Suppressor macrophage treated with lipopolysaccharide for 1 hour (primary cell): ENCODE measurements at regions not wholly inside any gene's neighbourhood (a gene's known extent, or its start where the extent isn't known, plus 50 kb on each side); places are given as distances from the start of the nearest gene placed in this dataset.
A peak's percentile ranks its signal among the peaks of the same experiment; 100 is the strongest.

Experiments
- DNase-seq, 3 donors: peaks; one replicate each; pipeline ENCODE4 v3.0.0-alpha.2; 2020 to 2022

DNA sequence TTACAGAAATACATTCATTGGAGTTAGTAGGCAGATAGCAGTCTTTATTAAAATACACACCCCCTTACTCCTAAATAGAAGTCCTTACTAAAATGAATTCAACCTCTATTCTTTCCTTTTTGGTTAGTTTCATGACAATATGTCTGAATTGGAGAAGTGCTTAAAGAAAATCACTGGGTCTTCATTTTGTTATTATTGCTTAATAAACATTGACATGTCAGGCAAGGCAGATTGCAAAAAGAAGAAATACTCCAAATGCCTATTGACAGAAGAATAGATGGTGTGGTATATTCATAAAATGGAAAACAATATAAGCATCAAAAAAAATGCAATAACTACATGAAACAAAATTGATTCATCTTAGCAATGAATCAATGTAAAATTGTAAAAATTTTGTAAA is 135.5 kb downstream of the TMEM26 start:
- peak in 1 of 3 donors; percentile 22 for DNase-seq

DNA sequence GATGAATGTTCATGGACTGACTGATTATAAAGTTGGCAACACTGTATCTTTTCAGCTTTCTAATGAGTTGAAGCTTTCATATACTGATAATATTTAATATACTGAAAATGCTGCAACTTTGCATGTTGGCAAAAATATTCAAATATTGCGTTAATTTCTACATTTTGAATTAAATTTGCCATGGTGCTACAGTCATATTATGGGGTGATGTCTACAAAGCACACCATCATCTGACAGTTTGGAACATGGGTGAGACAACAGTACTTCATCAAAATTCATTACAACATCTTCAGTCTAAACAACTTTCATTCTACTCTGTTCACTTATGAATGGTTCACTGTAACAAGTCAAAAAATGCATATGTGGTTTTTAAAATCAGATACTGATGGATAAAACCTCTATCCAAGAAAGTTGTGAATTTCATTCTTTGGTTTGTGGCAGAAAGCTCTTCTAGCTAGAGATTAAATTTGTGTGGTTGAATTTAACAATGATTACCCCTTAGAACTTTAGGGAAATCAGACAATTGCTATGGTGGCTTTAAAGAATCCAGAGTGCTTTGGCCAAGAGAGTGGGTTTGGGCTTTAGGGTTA is 136.4 kb downstream of the TMEM26 start:
- DNase-seq, result no peak

DNA sequence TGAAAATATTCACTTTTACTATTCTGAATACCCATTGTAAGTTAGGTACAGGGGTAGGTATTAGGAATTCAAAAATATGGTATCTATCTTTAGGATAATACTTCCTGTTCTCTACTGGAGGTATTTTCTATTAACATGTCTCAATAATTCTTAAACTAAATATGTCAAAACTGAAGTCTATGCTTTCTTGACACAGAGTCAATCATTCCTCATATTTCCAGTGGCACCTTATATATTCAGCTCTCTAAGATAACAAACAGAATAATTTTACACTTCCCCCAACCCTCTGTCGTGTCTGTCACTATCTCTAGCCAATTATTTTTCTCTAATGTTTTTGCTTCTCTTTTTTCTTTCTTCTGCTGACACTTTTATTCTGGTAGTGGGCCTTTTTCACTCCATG is 138.9 kb downstream of the TMEM26 start:
- DNase-seq, result no peak

DNA sequence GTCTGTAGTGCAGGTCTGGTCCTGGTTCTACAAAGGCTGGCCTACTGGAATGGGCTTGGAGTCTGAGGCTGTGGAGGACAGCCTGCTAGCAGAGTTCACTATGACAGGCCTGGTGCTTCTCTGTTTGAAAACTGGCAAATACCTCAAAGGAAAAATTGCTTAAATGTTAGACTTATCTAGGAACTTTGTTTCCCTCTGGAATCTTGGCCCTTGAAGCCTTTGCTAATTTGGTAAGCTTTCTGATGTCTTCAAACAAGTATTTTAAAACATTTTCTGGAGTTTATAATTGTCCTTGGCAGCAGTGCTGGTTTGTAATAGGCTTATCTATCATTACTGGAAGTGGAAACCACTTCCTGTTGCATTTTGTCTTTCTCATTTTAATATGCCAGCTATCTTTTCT is 139.7 kb downstream of the TMEM26 start:
- DNase-seq, result no peak

DNA sequence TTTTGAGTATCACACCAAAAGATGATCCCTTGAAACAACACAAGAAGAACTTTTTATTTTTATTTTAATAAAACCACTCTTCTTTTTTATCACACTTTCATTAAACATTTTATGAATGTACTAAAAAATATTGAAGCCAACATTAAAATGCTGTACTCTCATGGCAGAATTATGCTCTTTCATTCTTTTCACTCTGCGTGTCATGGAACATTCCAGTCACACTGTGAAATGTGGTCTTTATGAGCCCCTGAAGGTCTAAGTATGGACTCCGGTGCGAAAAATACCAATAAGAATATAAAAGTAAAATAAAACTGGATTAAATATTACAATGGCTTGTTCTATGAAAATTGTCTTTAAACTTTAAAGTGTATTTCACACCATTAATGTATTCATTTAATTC is 148.4 kb downstream of the TMEM26 start:
- no peak for DNase-seq

DNA sequence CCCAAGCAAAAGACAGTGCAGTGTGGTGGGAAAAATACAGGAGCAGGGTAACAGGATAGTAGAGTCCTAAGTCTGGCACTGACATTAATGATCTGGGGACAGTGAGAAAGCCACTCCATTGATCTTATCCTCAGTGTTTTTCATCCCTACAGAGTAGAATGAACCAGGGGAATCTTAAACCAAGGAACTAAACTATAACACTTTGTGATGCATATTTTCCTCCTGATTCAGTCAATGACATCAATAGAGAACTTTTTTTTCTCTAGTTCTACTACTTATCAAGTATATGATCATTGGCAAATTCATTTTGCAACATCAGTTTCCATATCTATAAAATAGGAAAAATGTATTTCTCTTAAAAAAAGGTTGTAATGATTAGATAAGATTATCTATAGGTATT is 151.1 kb downstream of the TMEM26 start:
- DNase-seq, result no peak

DNA sequence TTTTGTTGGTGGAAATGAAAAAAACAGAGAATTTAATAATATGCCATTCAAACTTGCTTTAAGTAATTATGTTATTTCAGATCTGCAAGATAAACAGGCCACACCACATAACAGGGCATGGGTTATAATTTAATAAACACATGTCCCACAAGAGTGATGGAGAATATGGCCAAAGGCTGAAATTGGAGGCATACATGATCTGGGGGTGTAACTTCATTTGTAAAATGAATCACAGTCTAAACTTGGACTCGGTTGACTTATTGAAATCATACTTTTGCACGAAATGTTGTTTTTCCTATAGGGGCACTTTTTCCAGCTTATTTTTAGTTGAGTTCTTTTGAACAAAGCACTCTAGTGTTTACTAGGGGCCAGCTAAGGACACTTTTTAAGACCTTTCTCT is 151.6 kb downstream of the TMEM26 start:
- DNase-seq, result no peak

DNA sequence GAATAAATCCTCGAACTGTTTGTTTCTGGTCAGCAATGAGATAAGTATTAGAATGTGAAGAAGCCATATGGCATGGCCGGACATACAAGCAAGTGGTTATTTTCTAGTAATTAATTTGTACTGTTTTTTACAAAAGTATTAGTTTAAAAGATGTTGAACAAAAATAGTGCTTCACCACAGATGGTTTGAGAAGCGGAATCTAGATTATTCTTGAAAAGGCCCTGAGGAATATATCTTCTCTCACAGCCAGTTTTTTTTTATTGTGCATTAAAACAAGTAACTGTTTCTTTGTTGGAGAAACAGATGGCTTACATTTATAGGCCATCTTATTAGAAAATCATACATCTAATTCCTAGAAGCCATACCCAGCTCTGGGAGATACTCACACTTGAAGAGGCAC is 153.3 kb downstream of the TMEM26 start:
- no peak for DNase-seq

DNA sequence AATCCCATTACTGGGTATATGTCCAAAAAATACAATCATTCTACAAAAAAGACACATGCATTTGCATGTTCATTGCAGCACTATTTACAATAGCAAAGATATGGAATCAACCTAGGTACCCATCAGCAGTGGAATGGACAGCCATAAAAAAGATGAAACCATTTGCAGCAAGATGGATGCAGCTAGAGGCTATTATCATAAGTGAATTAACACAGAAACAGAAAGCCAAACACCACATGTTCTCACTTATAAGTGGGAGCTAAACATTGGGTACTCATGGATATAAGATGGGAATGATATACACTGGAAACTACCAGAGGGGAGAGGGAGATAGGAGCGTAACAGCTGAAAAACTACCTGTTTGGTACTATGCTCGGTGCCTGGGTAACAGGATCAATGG is 154.0 kb downstream of the TMEM26 start:
- no peak for DNase-seq

DNA sequence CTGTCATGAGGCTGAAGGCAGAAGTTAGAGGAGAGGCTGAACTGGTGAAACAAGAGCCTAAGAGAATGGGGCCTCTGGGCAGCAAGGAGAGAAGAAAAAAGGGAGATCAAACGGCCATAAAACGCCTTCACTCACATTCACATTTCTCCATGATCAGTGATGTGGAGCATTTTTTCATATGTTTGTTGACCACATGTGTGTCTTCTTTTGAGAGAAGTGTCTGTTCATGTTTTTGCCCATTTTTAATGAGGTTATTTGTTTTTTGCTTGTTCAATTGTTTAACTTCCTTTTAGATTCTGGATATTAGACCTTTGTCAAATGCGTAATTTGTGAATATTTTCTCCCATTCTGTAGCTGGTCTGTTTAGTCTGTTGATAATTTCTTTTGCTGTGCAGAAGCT is 155.0 kb downstream of the TMEM26 start:
- no peak for DNase-seq

DNA sequence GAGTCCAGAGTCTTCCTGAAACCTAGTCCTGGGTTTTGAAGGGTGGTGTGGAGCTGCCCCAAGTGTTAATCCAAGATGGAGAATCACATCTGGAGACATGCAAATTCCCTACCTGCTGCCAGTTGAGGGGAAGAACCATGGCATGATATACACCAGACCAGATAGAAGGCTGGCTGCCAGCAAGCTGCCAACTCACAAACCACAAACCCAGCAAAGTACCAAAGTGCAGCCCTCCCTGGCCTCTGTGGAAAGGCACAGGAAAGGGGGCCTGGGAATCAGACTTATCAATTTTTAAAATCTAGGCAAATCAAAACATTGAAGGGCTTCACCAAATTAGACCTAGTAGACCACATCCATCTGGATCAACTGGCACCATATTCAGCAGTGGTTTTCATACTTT is 157.0 kb downstream of the TMEM26 start:
- no peak for DNase-seq

DNA sequence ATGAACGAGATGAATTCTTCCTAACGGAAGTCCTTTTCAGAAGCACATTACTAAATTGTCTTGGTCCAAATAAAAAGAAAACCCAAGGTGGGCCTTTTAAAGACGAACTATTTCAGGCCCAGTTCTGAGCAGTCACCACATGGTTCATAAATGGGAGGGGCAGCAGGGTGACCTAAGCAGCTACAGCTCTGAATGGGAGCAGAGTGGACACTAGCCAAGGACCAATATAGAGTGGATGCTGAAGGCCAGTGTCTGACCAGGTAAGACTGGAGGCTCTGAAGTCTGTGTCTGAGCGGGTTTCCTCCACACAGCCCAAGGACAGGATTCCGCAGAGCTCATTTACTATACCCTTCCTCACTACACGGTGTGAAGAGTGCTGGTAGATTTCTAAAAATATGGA is 159.1 kb downstream of the TMEM26 start:
- DNase-seq, result no peak

DNA sequence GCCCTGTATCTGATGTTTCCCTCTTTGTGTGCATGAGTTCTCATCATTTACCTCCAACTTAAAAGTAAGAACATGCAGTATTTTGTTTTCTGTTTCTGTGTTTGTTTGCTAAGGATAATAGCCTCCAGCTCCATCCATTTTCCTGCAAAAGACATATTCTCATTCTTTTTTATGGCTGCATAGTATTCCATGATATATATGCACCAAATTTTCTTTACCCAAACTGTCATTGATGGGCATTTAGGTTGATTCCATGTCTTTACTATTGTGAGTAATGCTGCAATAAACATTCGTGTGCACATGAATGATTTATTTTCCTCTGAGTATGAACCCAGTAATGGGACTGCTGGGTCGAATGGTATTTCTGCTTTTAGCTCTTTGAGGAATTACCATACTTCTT is 163.4 kb downstream of the TMEM26 start:
- DNase-seq, result no peak

DNA sequence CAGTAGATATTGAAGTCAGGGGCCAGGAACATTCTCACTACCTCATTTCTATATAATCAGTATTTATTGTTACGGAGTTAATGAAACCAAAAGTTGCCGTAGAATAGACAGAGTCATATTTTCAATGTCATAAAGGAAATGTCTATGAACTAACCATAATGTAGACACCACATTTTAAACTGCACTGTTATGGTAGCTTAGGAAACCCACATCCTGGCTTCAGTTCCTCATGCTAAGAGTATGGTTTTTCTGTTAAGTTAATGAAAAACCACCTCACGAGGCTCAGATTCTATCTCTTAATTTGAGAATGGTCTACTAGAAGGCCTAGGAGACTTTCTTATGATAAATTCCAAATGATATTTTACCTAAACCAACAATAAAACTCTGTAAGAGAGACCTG is 166.5 kb downstream of the TMEM26 start:
- peak; percentile 17 to 60 (median 53) for DNase-seq

DNA sequence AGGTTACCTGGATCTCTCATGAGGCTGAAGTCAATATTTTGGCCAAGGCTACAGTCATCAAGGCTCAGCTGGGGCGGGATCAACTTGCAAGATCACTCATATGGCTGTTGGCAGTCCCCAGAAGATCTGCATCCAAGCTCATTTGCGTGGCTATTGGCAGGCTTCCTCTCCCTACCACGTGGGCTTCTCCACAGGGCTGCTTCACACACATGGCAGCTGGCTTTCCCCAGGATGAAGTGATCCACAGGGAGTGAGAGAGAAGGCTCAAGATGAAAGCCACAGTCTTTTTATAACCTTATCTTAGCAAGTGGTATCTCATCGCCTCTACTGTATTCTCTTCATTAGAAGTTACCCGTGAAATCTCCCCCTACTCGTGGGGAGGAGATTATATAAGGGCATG is 167.4 kb downstream of the TMEM26 start:
- no peak for DNase-seq

DNA sequence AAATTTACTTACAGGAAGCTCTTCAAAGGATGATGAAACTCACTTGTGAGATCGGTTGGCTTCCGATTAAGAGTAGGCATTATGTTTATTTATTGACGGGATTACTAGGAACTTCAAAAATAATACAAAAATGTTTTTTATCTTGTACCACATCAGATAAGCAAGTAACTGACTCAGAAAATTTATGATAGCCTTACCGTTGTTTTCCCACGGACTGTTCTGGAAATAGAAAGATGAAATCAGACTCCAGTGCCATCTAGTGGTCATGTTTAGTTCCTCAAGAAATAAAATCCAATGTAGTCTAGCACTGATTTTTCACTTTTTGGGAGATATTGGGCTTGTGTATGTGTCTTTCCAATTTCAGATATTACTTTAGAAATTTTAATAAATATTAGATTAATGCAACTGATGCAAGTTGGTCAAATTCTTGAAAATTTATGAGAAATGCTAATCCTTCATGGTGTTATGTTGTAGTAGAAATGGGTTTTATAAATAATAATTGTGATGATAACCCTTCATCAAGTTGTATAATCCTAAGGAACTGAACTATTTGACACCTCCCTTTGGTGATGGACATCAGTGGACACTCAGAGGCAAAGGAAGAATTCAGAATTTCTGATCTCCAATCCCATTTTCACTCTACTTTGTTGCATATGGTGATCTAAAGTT is 168.8 kb downstream of the TMEM26 start:
- peak; percentile 68 to 86 (median 75) for DNase-seq

DNA sequence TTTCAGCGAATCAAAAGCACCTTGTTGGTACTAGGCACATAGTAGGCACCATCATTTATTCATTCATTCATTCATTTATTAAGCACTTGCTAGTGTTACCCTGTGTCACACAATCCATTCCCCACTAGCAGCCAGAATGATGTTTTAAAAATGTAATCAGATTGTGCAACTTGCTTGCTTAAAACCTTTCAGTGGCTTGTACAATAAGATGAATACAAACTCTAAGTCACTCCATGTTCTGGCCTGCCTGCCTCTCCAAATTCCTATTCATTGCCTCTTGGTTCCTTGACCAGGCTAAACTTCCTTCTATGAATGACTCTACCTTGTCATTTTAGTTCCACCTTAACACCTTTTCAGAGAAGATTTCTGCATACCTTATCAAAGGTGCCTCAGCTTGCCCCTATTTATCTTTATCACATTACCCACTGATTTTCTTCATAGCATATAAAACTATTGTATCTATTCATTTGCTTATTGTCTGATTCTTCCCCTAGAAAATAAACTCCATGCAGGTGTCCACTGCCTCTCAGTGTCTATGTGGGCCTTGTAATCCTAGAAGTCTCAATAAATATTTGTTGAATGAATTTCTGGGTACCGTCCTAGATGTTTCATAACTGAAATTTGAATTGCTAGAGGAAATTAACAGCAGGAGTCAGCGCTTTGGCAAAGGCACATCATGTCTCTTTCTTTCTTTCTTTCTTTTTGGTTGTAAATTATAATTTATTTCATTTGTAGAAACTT is 169.5 kb downstream of the TMEM26 start:
- no peak for DNase-seq

DNA sequence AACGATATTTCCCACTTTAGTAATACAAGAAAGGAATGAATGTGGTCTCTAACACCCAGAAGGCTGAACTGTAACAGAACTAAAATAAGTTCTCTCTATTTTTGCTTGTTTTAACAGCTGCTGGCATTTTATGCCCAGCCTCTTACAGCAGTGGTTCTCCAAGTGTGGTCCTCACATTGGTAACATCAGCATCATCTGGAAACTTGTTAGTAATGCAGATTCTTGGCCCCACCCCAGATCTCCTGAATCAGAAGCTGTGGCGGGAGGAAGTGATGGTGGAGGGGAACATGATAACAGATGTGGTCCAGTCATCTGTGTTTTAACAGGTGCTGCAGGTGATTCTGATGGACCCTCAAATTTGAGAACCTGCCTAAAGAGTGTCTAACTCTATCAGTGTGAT is 170.1 kb downstream of the TMEM26 start:
- DNase-seq, result no peak

DNA sequence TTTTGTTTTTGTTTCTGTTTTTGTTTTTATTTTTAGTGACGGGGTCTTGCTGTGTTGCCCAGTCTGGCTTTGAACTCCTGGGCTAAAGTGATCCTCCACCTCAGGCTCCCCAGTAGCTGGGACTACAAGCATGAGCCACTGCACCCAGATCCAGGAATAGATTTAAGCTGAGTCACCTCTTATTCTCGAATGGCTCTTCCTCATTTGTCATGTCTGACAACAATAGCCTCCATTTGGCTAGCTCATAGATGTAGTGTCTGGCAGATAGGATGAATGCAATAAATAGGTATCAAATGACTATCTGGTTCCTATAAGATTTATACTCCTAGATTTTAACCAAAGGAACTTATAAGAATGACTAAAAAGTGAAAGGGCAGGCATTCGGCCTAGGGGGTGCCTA is 172.9 kb downstream of the TMEM26 start:
- peak; percentile 27 to 53 (median 52) for DNase-seq

DNA sequence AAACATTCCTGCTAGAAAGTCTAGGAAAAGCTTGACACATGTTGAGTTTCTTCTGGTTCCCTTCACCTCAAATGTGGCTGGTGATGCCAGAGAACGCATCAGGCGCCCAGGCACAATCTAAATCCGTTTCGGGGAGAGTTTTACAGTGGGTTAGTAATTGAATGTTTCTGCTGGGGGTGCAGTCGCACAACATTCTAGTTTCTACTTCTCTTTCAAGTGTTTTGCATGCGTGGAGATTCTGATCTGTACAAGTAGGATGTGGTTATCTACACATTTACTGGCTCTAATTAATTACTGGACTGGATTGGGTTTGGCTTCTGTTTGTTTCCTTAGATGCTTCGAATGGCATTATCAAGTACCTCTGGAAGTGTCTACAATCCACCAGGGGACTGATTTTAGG is 173.8 kb downstream of the TMEM26 start:
- DNase-seq, result no peak

DNA sequence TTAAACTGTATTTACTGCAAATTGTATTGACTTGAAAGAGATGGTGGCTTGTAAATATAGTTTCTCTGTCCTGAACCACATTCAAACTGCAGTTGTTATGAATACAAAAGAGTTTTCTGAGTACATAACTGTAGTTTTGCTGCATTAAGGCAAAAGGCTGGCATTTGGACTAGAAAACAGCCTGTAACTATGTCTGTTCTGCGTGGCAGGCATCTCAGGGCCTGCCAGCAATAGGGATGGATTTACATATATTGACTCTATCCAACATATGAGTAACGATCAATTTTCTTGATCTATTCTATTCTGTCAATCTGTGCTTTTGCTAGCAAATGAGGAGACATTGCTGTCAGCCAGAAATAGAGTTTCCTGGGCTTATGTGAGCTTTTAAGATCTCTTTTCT is 174.6 kb downstream of the TMEM26 start:
- no peak for DNase-seq

DNA sequence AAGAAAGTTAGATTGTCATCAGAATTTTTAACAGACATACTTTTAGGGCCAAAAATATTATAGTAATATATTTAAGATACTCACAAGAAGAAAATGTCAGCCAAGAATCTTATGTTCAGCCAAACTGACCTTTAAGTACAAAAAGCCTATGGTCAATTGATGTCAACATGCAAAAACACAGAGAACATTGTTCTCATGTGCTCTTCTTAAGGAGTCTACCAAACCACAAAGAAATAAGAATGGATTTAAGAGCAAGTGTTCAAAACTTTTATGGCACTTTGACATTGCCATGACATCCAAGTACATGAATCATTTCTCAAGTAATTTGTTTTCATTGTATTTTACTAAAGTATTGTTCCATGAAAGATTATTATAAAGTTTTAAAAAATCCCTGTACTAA is 180.4 kb downstream of the TMEM26 start:
- DNase-seq, result no peak

DNA sequence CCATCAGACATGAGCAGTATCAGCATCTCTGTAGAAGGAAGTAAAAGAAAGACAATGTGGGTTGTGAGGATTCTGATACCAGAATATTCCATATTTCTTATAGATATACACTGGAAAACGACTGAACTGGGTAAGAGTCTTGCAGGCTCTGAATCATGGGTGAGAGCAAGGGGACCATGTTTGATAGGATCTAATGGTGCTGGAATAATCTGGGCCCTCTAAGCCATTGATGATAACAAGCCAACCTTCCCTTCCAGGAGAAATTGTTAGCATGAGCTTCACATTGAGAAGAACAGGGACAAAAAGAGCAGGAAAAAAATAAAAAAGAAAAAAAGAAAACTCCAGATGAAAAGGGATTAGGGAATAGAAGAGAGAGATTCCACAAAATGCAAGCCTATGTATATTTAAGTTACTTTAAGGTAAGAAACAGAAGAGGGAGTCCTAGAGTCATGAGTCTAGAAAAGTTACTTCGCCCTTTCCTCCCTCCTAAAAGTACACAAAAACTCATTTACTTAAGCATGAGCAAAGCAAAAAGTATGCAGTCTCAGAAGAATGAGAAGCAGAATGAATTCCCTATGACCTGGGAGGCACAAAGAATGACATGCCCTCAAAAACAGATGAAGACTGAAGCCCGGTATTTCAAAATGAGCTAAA is 181.9 kb downstream of the TMEM26 start:
- no peak for DNase-seq

DNA sequence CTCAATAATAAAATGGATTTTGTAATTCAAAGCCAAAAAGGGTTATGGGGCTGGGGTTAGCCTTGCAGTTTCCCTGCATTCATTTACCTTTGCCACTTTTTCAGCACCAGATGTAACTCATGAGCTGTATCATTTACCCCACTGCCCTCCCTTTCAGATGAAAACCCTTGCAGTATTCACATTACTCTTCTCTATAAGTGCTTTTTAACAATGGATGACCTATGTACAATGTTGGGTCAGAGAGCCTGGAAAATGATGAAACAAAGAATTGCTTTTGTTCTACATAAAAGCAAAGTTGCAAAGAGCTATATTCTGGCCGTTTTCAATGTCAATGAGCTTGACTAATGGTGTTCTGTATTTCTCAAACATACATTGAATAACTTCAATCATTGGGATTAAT is 189.7 kb downstream of the TMEM26 start:
- DNase-seq, result no peak
